SK-N-SH (cell line): ENCODE measurements at regions not wholly inside any gene's neighbourhood (a gene's known extent, or its start where the extent isn't known, plus 50 kb on each side); places are given as distances from the start of the nearest gene placed in this dataset.

Source experiments
- CHD2 ChIP-seq: fragments of 150-350 bp; IDR thresholded peaks from 2 replicates; pipeline ENCODE4 v1.6.1; 2018; ENCODE audit warnings: low read length; ENCODE audit not compliant: partially characterized antibody
- EP300 ChIP-seq, 2 experiments: IDR thresholded peaks; 2 replicates each; pipeline versions ENCODE4 v1.4.0 to v1.6.1; 2012; ENCODE audit warnings: borderline replicate concordance in 1 of 2, low read depth in 1 of 2, low read length in 1 of 2
- EZH2phosphoT487 ChIP-seq: fragments of 200-600 bp; sonication (generic); IDR thresholded peaks from 2 replicates; pipeline ENCODE4 v1.6.1; 2017; ENCODE audit warnings: low read depth, mixed run types, mild to moderate bottlenecking, antibody characterized with exemption, moderate library complexity, borderline replicate concordance
- FOXJ3 ChIP-seq: sonication (generic); formaldehyde crosslinking; IDR thresholded peaks from 2 replicates; pipeline ENCODE4 v1.5.1; 2020; ENCODE audit warnings: mild to moderate bottlenecking, missing genetic modification reagents
- FOXM1 ChIP-seq: IDR thresholded peaks from 2 replicates; pipeline ENCODE4 v1.4.0; 2012; ENCODE audit warnings: low read depth, mild to moderate bottlenecking
- MAX ChIP-seq: IDR thresholded peaks from 2 replicates; pipeline ENCODE4 v1.4.0; 2012; ENCODE audit warnings: low read depth
- MEF2A ChIP-seq: IDR thresholded peaks from 2 replicates; pipeline ENCODE4 v1.4.0; 2012; ENCODE audit warnings: low read depth, borderline replicate concordance
- POLR2AphosphoS5 ChIP-seq: IDR thresholded peaks from 2 replicates; pipeline ENCODE4 v1.6.1; 2012; ENCODE audit warnings: low read depth, low read length
- RCOR1 ChIP-seq: fragments of 150-350 bp; IDR thresholded peaks from 2 replicates; pipeline ENCODE4 v1.6.1; 2017; ENCODE audit warnings: antibody characterized with exemption, low read length
- SIN3A ChIP-seq: IDR thresholded peaks from 2 replicates; pipeline ENCODE4 v1.6.1; 2012; ENCODE audit warnings: low read depth, mild to moderate bottlenecking, low read length, moderate library complexity, borderline replicate concordance
- TAF1 ChIP-seq: IDR thresholded peaks from 2 replicates; pipeline ENCODE4 v1.6.1; 2012; ENCODE audit warnings: low read depth, mild to moderate bottlenecking, low read length, moderate library complexity, borderline replicate concordance
- TCF12 ChIP-seq: IDR thresholded peaks from 2 replicates; pipeline ENCODE4 v1.4.0; 2012
- TEAD4 ChIP-seq: IDR thresholded peaks from 2 replicates; pipeline ENCODE4 v1.4.0; 2012; ENCODE audit warnings: mild to moderate bottlenecking, borderline replicate concordance; ENCODE audit not compliant: insufficient read depth
- TF ChIP-seq, protein P1 (sequence below): IDR thresholded peaks from 2 replicates; pipeline ENCODE4 v1.6.1; 2012; ENCODE audit warnings: mild to moderate bottlenecking, low read depth, low read length, moderate library complexity
- TF ChIP-seq, protein P2 (sequence below): IDR thresholded peaks from 2 replicates; pipeline ENCODE4 v1.4.0; 2012; ENCODE audit warnings: low read depth, borderline replicate concordance
- TF ChIP-seq, protein P3 (sequence below): fragments of 200-600 bp; sonication (generic); IDR thresholded peaks from 2 replicates; pipeline ENCODE4 v1.6.1; 2017; ENCODE audit warnings: antibody characterized with exemption, mild to moderate bottlenecking, moderate library complexity

DNA sequence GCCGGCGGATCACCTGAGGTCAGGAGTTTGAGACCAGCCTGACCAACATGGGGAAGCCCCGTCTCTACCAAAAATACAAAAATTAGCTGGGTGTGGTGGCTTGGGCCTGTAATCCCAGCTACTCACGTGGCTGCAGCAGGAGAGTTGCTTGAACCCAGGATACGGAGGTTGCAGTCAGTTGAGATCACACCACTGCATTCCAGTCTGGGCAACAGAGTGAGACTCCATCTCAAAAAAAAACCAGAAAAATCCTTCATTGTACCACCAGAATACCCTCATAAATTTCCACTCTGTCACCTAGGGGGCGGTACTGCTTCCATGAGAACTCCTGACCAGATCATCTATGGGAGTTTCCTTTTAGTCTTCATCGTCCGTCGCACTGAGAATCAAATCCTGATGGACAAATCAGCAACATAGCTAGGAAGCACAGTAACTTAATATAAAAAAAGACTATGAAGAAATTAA lies 225.8 kb upstream of the KLF14 start (continued):
- peak; percentile 61; the same call in 1 of the 2 replicates for TF ChIP-seq SIN3A
- no peak for TF ChIP-seq TCF12
- TF ChIP-seq EZH2phosphoT487, result no peak
- TF ChIP-seq, protein P1, sequence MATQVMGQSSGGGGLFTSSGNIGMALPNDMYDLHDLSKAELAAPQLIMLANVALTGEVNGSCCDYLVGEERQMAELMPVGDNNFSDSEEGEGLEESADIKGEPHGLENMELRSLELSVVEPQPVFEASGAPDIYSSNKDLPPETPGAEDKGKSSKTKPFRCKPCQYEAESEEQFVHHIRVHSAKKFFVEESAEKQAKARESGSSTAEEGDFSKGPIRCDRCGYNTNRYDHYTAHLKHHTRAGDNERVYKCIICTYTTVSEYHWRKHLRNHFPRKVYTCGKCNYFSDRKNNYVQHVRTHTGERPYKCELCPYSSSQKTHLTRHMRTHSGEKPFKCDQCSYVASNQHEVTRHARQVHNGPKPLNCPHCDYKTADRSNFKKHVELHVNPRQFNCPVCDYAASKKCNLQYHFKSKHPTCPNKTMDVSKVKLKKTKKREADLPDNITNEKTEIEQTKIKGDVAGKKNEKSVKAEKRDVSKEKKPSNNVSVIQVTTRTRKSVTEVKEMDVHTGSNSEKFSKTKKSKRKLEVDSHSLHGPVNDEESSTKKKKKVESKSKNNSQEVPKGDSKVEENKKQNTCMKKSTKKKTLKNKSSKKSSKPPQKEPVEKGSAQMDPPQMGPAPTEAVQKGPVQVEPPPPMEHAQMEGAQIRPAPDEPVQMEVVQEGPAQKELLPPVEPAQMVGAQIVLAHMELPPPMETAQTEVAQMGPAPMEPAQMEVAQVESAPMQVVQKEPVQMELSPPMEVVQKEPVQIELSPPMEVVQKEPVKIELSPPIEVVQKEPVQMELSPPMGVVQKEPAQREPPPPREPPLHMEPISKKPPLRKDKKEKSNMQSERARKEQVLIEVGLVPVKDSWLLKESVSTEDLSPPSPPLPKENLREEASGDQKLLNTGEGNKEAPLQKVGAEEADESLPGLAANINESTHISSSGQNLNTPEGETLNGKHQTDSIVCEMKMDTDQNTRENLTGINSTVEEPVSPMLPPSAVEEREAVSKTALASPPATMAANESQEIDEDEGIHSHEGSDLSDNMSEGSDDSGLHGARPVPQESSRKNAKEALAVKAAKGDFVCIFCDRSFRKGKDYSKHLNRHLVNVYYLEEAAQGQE, result no peak
- TF ChIP-seq, protein P2, sequence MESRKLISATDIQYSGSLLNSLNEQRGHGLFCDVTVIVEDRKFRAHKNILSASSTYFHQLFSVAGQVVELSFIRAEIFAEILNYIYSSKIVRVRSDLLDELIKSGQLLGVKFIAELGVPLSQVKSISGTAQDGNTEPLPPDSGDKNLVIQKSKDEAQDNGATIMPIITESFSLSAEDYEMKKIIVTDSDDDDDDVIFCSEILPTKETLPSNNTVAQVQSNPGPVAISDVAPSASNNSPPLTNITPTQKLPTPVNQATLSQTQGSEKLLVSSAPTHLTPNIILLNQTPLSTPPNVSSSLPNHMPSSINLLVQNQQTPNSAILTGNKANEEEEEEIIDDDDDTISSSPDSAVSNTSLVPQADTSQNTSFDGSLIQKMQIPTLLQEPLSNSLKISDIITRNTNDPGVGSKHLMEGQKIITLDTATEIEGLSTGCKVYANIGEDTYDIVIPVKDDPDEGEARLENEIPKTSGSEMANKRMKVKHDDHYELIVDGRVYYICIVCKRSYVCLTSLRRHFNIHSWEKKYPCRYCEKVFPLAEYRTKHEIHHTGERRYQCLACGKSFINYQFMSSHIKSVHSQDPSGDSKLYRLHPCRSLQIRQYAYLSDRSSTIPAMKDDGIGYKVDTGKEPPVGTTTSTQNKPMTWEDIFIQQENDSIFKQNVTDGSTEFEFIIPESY, result no peak
- peak; percentile 75 for TF ChIP-seq TAF1
- TF ChIP-seq, protein P3, sequence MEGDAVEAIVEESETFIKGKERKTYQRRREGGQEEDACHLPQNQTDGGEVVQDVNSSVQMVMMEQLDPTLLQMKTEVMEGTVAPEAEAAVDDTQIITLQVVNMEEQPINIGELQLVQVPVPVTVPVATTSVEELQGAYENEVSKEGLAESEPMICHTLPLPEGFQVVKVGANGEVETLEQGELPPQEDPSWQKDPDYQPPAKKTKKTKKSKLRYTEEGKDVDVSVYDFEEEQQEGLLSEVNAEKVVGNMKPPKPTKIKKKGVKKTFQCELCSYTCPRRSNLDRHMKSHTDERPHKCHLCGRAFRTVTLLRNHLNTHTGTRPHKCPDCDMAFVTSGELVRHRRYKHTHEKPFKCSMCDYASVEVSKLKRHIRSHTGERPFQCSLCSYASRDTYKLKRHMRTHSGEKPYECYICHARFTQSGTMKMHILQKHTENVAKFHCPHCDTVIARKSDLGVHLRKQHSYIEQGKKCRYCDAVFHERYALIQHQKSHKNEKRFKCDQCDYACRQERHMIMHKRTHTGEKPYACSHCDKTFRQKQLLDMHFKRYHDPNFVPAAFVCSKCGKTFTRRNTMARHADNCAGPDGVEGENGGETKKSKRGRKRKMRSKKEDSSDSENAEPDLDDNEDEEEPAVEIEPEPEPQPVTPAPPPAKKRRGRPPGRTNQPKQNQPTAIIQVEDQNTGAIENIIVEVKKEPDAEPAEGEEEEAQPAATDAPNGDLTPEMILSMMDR, result peak; percentile 94
- TF ChIP-seq FOXM1, result no peak
- TF ChIP-seq MAX, result peak; percentile 41
- TF ChIP-seq CHD2, result no peak
- TF ChIP-seq FOXJ3 (CRISPR knock-in tag), result no peak
- TF ChIP-seq RCOR1, result no peak
- no peak for TF ChIP-seq POLR2AphosphoS5
- TF ChIP-seq TEAD4, result no peak
- TF ChIP-seq MEF2A, result no peak
- no peak for TF ChIP-seq EP300 (IDR thresholded peaks at IDR 0.05; ENCODE audit: borderline replicate concordance in 1 of 2, low read depth in 1 of 2, low read length in 1 of 2)
